HG03097 (cell line): ENCODE measurements at regions not wholly inside any gene's neighbourhood (a gene's known extent, or its start where the extent isn't known, plus 50 kb on each side); places are given as distances from the start of the nearest gene placed in this dataset.

Experiments used
- ATAC-seq: cut with Tn5 transposase; IDR thresholded peaks from one replicate; pipeline ENCODE4 v1.9.1; 2021; ENCODE audit not compliant: unreplicated experiment, low FRiP score

DNA sequence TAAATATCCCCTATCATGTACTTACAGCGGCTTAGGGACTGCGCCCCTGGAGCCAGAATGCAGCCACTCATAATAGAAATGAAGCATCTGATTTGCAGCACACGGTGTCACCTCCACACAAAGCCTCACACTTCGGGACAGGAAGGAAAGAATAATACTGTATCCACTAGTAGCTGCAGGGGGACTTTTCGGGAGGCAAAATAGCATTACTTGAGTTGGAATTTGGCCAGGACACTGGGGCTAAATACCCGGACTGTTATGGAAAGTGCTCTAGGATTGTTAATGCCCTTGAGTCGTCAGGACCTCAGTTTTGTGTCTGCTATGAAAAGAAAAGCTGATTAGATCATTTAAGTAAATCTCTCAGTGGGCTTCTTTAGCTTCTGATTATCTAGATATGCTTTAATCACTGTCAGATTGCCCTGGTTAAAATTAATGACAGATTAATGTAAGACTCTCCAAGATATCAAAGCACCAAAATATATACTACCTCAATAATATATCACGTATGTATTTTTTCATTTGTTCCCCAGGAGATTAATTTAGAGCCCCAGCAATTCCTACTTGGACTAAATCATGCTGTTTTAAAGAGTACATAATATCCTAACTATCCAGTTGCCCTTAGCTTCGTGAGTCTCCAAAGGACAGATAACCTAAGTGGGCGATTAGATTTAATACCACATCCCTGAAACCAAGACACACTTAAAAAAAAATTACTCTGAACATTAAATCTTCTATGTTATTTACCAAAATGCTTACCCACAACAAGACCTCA is 173.0 kb upstream of the NEBL start:
- ATAC-seq = no peak

DNA sequence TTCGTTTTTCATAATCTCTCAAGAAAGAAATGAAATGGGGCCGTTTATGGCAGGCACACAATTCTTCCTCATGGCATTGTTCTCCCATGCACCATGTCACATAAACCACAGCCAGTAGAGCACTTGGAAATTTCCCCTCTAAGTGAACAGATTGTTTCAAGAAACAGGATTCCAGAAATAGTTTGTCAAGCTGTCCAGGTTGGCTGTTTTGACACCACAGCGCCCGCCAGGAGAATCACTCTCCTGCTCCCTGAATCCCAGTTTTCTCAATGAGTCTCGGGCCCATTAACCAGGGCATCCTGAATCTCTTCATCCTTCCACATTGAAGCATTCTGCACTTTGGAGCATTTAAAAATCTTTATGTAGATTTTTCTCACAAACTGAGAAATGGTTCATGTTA is 172.2 kb upstream of the NEBL start:
- ATAC-seq = no peak

DNA sequence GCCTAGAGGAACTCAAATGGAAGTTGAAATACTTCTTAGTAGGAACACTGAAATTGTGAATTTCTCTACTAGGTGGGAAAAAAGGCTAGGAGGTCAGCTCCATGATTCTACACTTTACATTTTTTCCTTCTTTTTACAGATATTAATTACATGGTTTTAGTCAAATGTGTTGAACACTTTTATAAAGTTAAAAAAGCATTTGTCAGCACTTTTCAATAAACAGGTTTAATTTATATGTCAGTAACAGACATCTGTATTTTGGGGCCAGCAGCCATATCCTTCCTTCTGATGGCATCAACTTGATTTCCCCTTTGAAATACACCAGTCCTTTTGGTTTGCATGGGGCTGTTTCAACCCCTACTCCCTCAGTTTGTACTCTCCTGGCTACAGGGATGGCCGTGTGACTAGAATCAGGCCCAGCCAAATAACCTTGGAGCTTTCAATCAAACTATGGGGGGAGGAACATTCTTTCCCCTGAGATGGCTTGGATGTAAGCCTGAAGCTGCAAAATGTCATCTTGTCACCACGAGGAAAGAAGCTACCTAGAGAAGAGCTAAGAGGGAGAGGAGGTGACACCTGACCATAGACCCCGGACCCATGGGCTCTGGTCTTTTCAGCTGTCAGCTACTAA is 171.0 kb upstream of the NEBL start:
- no peak for ATAC-seq

DNA sequence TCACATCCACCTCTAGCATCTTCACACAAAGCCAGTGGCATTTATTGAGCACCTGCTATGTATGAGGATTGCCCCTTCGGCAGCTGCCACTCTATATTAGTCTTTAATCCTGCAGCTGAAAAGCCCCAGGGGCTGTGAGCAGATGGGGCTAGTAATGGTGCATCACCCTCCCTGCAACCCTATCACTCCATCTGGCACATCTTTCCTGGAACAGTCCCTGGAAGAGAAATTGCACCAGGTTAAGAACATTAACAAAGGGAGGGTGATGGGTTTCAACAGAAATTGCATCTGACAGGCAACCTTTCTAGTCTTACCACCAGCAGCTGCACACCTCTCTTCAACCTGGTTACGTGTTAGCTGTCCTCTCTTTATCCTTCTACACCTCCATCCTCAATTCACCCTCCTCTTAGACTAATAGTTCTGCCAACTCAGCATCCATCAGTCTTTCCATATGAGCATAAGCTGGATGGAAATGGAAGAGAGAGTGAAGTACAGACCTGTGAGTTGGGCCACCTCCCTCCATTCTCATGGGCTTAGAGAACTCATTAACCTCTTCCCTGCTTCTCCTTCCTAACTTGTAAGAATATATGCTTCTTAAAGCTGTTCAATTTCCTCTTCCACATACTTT is 168.6 kb upstream of the NEBL start:
- no peak for ATAC-seq

DNA sequence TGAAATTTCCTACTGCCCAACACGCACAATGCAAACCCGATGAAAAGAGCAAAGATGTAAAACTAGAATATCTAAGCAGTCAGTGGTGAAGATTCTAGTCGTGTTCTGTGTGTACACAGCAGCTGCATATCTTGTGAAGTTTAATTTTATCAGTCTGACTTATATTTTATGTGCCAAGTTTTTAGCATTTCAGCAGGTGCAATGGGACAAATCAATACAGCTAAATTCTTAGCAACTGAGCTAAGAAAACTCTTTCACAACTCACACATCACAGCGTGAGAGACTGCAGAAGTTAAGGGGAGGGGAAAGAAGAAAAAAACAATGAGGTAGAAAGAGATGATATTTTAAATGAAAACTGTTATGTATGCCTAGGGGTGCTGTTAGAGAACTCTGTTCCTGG is 164.9 kb upstream of the NEBL start:
- ATAC-seq = no peak

DNA sequence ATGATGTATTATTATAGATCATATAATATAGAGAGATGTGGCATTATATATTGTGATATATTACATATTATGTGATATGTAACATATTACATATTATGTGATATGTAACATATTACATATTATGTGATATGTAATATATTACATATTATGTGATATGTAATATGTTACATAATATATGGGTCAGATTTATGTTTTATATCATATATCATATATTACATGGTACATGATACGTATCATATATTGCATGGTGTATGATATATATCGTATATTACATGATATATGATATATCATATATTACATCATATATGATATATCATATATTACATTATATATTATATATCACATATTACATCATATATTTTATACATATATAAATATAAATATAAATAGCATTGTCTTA is 164.1 kb upstream of the NEBL start:
- no peak for ATAC-seq

DNA sequence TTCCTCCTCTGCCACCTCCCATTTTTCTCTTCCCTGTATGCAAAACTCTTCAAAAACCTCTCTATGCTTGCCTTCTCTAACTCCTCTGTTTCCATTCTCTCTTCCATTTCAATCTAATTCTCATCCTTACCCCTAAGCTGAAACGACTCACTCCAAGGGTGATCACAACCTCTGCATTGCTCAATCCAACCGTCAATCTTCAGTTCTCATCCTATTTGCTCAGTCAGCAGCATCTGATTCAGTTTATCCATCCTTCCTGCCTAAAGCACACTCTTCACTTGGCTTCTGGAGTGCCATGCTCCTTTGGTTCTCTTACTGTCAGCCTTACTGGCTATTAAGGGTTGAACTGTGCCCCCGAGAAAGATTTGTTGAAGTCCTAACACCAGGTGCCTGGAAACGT is 163.5 kb upstream of the NEBL start:
- no peak for ATAC-seq

DNA sequence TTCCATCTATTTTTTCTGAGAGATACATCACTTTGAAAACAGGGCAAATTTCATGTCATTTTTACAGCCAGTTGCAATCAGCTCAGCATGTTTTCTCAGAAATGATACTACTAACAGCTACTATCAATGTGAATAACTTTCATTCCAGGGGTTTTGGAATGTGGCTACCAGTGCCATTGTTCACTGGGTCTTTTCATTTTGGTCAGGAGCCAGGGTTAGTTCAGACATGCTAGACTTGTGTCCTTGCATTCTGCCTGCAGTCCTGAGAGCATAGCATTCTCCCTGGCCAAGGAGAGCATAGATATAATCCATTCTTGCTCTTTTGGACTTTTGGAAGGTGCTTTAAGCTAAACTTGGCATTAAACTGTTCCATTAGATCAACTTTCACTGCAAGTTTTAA is 160.9 kb upstream of the NEBL start:
- ATAC-seq = no peak

DNA sequence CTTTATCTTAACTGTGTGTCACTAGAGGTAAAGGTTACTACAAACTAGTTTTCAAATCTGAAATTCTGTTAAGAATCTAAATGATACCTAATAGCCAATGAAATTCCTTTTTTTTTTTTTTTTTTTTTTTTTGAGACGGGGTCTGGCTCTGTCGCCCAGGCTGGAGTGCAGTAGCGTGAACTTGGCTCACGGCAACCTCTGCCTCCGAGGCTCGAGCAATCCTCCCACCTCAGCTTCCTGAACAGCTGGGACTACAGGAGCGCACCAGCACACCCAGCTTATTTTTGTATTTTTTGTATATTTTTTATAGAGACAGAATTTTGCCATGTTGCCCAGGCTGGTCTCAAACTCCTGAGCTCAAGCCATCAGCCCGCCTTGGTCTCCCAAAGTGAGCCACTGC is 160.3 kb upstream of the NEBL start:
- no peak for ATAC-seq

DNA sequence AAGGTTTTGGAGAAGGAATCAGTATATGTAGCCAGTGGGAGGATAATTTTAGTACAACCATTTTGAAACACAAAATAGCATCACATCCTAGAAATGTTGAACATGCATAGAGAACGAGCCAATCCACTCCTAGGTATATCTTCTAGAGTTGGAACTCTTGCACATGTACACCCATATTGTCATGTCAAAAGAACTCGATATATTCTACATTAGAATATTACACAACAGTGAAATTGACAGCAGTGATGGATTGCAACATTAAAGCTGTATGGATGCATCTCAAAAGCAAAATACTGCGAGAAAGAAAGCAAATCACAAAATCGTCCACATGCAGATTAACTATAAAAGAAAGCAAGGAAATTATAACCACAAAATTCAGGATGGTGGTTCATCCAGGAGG is 159.3 kb upstream of the NEBL start:
- ATAC-seq = no peak

DNA sequence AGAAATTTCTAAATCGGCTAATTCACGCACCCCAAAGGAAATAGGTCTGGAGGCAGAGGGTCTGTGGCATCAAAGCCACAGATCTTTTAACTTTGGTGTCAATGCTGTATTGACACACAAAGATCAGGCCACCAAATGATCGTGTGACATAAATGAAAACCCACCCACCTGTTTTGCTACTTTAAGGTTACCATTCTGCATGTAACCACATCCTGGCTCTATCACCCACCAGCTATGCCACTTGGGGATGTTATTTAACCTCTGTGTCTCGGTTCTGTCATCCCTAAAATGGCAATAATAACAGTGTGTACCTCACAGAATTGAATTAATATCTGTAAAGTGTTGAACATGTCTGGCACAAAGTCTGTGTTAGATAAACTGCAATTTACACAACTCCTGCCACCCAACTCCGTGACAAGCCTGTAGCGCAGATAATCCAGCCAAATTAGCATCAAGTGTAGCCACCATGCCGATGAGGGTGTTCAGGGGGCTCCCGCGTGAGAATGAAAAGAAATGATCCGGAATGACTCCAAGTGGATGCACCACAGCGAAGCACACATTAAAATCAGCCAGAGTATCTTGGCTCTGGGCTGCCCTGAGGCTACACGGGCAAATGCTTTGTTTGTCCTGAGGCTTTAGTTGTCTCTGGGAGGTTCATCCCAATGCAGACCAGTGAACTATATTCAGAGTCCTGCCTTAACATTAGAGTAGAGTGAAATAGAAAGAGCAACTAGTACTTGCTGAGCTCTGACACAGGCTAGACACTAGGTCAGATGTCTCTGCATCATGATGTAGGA is 158.4 kb upstream of the NEBL start:
- ATAC-seq = no peak

DNA sequence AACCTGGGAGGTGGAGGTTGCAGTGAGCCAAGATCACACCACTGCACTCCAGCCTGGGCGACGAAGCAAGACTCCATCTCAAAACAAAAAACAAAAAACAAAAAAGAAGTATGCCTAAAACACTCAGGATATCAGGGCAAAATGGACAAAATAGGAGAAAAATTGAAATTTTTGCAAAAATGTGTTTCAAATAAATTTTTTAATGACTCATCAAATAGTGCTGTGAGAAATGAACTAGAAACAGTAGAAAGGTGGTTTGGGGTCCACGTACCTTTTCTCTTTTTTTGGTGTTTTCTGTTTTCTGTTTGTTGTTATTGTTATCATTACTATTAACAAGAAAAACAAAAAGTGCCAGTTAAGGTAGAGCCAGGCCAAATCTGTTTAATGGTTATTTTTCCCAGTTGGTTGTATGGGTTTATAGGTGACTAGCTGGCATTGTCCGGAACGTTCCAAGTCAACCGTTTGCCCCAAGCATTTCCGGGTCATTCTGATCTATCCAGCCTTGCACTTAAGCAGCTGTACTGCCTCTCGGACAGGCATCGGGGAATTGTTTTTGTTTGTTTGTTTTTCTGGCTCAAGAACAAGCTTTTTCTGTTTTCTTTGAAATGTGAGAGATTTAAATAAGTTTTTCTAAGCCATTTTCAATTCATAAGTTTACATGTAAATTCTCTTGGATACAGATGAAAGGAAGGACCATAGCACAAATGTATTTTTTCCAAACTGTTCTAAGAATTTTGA is 157.0 kb upstream of the NEBL start:
- ATAC-seq = no peak

DNA sequence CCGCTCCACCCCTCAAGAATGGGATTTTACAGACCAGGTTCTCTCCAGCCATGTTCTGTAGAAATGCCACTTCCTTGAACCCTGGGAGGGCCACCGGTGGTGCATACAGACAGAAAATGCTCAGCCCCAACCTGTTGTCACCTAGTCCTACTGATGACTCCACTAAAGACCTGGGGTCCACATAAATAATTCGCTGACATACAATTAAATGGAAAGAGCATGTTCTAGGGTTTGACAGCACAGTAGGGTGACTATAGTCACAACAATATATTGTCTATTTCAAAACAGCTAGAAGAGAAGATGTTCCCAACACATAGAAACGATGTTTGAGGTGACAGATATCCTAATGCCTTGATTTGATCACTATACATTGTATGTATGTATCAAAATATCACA is 155.6 kb upstream of the NEBL start:
- ATAC-seq = no peak

DNA sequence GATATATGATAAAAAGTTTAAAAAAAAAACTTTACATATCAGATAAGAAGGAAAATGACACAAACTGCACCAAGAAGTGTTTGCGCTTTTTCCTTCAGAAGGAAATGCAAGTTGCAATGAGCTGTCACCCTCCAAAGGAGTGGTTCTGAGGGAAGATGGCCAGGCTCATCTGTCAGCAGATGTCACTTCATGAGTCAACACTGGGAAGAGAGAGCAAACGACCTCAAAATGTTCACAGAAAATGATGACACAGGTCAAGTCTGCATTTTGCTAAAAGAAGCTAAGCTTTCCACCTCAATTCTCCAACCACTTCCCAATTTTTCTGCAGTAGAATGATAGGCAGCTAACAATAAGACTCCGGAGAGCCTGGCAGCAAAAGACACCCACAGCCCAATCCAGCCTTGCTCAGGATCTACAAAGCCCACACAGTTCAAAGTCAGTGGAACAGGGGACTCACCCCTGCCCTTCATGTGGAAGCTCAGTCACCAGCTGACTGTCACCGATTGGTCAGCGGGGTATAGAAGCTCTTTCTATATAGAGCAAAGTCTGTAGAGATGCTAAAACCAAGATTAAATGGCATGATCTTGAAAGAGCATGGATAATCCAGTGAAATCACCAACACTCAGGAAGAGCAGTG is 155.1 kb upstream of the NEBL start:
- no peak for ATAC-seq

DNA sequence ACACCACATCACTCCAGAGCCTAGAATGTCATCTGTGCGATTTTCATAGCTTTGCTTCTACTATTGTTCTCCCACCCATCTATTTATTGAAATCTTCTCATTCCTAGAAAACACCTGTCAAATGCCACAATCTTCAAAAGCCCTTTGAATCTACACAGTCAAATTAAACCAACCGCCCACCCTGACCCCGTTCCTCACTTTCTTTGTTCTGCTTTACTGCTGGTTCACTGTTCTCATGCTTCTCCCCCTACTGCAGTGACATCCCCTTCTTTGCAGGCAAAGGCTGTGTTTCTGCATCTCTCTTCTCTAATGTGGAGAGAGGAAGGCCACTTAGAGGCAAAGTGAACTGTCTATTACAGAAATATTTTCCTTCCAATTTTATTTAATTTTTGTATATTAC is 152.4 kb upstream of the NEBL start:
- no peak for ATAC-seq

DNA sequence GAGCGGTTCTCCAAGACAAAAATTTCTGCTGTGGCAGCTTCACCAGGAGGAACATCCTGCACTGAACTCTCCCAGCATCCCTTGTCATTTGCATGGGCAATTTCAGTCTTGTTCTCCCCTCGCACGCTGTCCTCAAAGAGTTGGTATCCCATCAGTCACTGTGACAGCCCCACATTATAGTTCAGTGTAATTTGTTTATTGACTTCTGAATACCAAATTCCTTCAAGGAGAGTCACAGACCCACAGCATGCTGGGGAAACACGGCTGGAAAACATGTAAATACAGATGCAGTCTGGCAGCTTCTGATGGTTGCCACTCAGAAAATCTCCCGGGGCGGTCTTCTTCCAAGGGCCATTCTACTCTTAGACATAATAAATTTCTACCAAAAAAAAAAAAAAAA is 151.0 kb upstream of the NEBL start:
- ATAC-seq = no peak

DNA sequence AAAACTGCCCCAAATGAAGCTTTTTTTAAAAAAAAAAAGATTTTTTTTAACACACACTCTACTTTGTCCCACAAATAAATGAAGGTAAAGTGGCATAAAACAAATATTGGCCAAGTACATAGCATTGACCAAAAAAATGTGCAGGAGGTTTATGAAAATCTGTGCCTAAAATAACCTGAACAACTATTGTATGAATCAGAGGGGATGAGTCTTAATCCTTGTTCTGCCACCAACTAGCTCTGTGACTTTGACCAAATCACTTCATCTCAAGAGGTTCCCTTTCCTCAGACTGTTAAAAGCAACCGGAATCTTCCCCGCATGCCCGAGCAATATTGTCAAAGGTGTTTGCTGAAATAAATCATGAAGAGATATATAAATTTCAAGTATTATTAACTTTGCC is 150.4 kb upstream of the NEBL start:
- ATAC-seq = no peak

DNA sequence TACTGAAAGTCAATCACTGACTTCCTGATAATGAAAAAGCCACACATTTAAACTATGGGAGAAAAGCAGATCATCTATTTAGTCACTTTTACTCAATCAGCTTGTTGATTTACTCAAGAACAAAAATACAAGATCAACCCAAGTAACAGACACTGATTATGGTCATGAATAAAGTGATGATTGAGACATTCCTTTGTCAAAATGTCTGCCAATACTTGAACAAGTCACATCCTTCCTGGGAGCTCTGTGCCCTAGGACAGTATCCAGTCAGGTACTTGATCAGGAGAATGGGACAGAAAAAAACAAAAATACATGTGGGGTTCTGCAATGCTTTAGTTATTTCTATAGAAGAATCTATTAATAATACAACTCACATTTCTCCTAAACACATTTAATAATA is 150.0 kb upstream of the NEBL start:
- ATAC-seq = no peak

DNA sequence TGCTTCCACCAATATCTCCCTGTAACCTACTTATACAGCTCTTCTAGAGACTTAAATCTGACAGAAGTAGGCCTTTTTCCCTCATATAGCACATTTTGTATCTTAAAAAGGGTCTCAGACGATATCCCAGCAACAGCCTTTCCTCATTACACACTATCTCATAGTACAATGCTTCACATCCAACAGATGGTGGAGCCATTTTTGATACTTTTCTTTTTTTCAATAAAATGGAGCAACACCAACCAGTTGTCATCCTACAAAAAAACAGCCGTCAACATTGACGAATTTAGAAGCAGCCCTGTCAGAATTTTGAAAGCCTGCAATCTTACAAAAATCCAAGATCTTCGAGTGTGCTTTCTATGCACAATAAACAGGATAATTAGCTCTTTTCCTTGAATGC is 145.9 kb upstream of the NEBL start:
- no peak for ATAC-seq

DNA sequence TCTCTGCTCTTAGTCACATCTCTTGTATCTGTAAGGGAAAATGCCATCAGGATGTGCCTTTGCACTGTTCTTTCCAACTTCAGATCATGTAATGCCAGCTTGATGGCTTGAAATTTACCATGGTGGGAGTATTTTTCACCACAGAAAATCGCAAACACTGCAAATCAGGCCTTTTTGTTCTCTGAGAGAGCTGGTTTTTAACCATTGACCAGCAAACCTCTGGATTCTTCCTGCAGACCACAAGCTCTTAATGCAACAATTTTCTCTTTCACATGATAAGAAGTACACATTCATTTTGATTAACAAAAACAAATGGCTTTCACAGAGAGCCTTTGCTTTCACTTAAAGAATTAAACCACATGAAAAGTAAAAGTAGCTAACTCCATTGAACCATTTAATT is 145.4 kb upstream of the NEBL start:
- no peak for ATAC-seq
